Small intestine (tissue), 7 donors: ENCODE measurements at regions not wholly inside any gene's neighbourhood (a gene's known extent, or its start where the extent isn't known, plus 50 kb on each side); places are given as distances from the start of the nearest gene placed in this dataset.
A peak's percentile ranks its signal among the peaks of the same experiment; 100 is the strongest.

Source experiments
- DNase-seq, 2 donors: peaks; one replicate each; pipeline versions ENCODE4 v3.0.0 to v3.0.0-alpha.2; 2013
- FAIRE-seq: peaks from 2 replicates; lab custom pipeline; 2012; peaks lifted over from hg19 to GRCh38; lab: Jason Lieb, UNC
- H3K27ac ChIP-seq, 3 donors: one replicate each; pipeline ENCODE4 v1.5.1; 2013; ENCODE audit warnings: low read length in 2 of 3, mild to moderate bottlenecking in 2 of 3, control low read depth in 1 of 3, inconsistent platforms in 1 of 3, low read depth in 1 of 3, moderate library complexity in 1 of 3
- H3K27me3 ChIP-seq, 3 donors: one replicate each; pipeline ENCODE4 v1.6.1; 2013; ENCODE audit warnings: low read length in 3 of 3, inconsistent platforms in 1 of 3; ENCODE audit not compliant: control insufficient read depth in 3 of 3, insufficient read depth in 3 of 3
- H3K36me3 ChIP-seq, 3 donors: one replicate each; pipeline ENCODE4 v1.6.1; 2013; ENCODE audit warnings: low read length in 3 of 3, inconsistent platforms in 1 of 3, low read depth in 1 of 3, mild to moderate bottlenecking in 1 of 3, moderate library complexity in 1 of 3; ENCODE audit not compliant: control insufficient read depth in 3 of 3, insufficient read depth in 2 of 3
- H3K4me1 ChIP-seq, 3 donors: one replicate each; pipeline ENCODE4 v1.6.1; 2013; ENCODE audit warnings: low read length in 2 of 3, inconsistent platforms in 1 of 3, low read depth in 1 of 3, mild to moderate bottlenecking in 1 of 3, moderate library complexity in 1 of 3; ENCODE audit not compliant: control insufficient read depth in 3 of 3, insufficient read depth in 2 of 3
- H3K4me3 ChIP-seq, 3 donors: one replicate each; pipeline ENCODE4 v1.5.1; 2013; ENCODE audit warnings: low read length in 3 of 3, control low read depth in 1 of 3, inconsistent platforms in 1 of 3, low read depth in 1 of 3, mild to moderate bottlenecking in 1 of 3, moderate library complexity in 1 of 3
- H3K9me3 ChIP-seq, 2 donors: one replicate each; pipeline ENCODE4 v1.6.1; 2013; ENCODE audit warnings: low read depth in 1 of 2, low read length in 1 of 2; ENCODE audit not compliant: control insufficient read depth in 2 of 2, insufficient read depth in 1 of 2
- WGBS, 3 donors: extraction: QIAGEN DNeasy Blood & Tissue Kit; methylation state at CpG; one replicate each; pipeline ENCODE4 v1.1.7; 2013; 5-methylcytosine and 5-hydroxymethylcytosine counted together
- donor health status: healthy with polysubstance abuse.
- donor health status: control.
- donor health status: control.
- donor health status: Bipolar disorder and iron deficiency.
- donor health status: healthy.

GRCh38 chr12:75876832-75877762, 154.5 kb downstream of the PHLDA1 start:
- Histone ChIP-seq H3K36me3 (no peaks in the 10 kb centered on the region), H3K27ac (peak overlapping the region in 1 of 3 donors; percentile 31), H3K27me3 (no peaks in the 10 kb centered on the region), H3K4me1 (peaks cover 5 to 32% (median 10%) of the 10 kb centered on the region in 3 donors), H3K9me3 (no peaks in the 10 kb centered on the region), H3K4me3 (no peak overlapping the region)
- peak in 1 of 2 donors; percentile 29 for DNase-seq
- 29 to 45% (median 34%) methylated on average over 4 of the region's 4 CpGs for WGBS, 3 donors
- FAIRE-seq, result no peak

- WGBS, 3 donors, result 72 to 86% (median 76%) methylated on average over 2 of the region's 2 CpGs
- H3K36me3 ChIP-seq, result no peaks in the 10 kb centered on the region
- no peak overlapping the region for H3K4me3 ChIP-seq
- no peak overlapping the region for H3K27ac ChIP-seq
- DNase-seq, result no peak
- no peaks in the 10 kb centered on the region for H3K27me3 ChIP-seq
- peaks cover 5 to 32% (median 10%) of the 10 kb centered on the region in 3 donors for H3K4me1 ChIP-seq
- FAIRE-seq, result no peak
- no peaks in the 10 kb centered on the region for H3K9me3 ChIP-seq
Observed at GRCh38 chr12:75874441-75874840, 157.1 kb downstream of the PHLDA1 start.

- H3K4me1 ChIP-seq, result peaks cover 5 to 27% (median 10%) of the 10 kb centered on the region in 3 donors
- no peaks in the 10 kb centered on the region for H3K9me3 ChIP-seq
- no peak overlapping the region for H3K4me3 ChIP-seq
- DNase-seq (peak; percentile 70 to 78), FAIRE-seq (no peak)
- H3K36me3 ChIP-seq, result no peaks in the 10 kb centered on the region
- 18 to 64% (median 44%) methylated on average over 2 of the region's 2 CpGs for WGBS, 3 donors
- peak overlapping the region in 1 of 3 donors; percentile 40 for H3K27ac ChIP-seq
- no peaks in the 10 kb centered on the region for H3K27me3 ChIP-seq
Observed at GRCh38 chr12:75872762-75873161, 158.8 kb downstream of the PHLDA1 start.

GRCh38 chr12:75870878-75871277, 160.7 kb downstream of the PHLDA1 start:
- no peaks in the 10 kb centered on the region for H3K9me3 ChIP-seq
- no peaks in the 10 kb centered on the region for H3K27me3 ChIP-seq
- no peak overlapping the region for H3K27ac ChIP-seq
- WGBS, 3 donors, result 74 to 93% (median 82%) methylated on average over 2 of the region's 2 CpGs
- no peak overlapping the region for H3K4me3 ChIP-seq
- peaks cover 2 to 16% (median 6%) of the 10 kb centered on the region in 3 donors for H3K4me1 ChIP-seq
- H3K36me3 ChIP-seq, result no peaks in the 10 kb centered on the region
- no peak for FAIRE-seq
- DNase-seq, result no peak

- FAIRE-seq (no peak), DNase-seq (no peak)
- H3K27ac ChIP-seq, result no peak overlapping the region
- WGBS, 3 donors, result 72 to 80% (median 77%) methylated on average over 3 of the region's 3 CpGs
- H3K4me3 ChIP-seq, result no peak overlapping the region
- H3K4me1 ChIP-seq, result peaks cover 2 to 14% (median 6%) of the 10 kb centered on the region in 3 donors
- no peaks in the 10 kb centered on the region for H3K9me3 ChIP-seq
- H3K36me3 ChIP-seq, result no peaks in the 10 kb centered on the region
- H3K27me3 ChIP-seq, result no peaks in the 10 kb centered on the region
Observed at GRCh38 chr12:75868501-75868900, 163.1 kb downstream of the PHLDA1 start.

- Histone ChIP-seq H3K4me3 (no peak overlapping the region), H3K36me3 (no peaks in the 10 kb centered on the region), H3K4me1 (peaks cover 0 to 4% (median 0%) of the 10 kb centered on the region in 3 donors), H3K27ac (no peak overlapping the region), H3K27me3 (no peaks in the 10 kb centered on the region), H3K9me3 (no peaks in the 10 kb centered on the region)
- no peak for FAIRE-seq
- WGBS, 3 donors, result 91 to 93% (median 93%) methylated on average over 3 of the region's 3 CpGs
- DNase-seq, result no peak
Observed at GRCh38 chr12:75865315-75865714, 166.3 kb downstream of the PHLDA1 start.

GRCh38 chr12:75864161-75864560, 167.4 kb downstream of the PHLDA1 start:
- Histone ChIP-seq H3K27me3 (no peaks in the 10 kb centered on the region), H3K4me3 (no peak overlapping the region), H3K36me3 (no peaks in the 10 kb centered on the region), H3K9me3 (no peaks in the 10 kb centered on the region), H3K27ac (no peak overlapping the region), H3K4me1 (peaks cover 0 to 4% (median 0%) of the 10 kb centered on the region in 3 donors)
- no peak for DNase-seq
- no peak for FAIRE-seq

- no peak for FAIRE-seq
- H3K27ac ChIP-seq, result peak overlapping the region in 2 of 3 donors; percentile 5 to 8
Observed at GRCh38 chr12:75863533-75863932, 168.0 kb downstream of the PHLDA1 start.

More at GRCh38 chr12:75863533-75863932, 168.0 kb downstream of the PHLDA1 start:
- Histone ChIP-seq H3K4me1 (peaks cover 0 to 4% (median 0%) of the 10 kb centered on the region in 3 donors), H3K27me3 (no peaks in the 10 kb centered on the region), H3K4me3 (no peak overlapping the region), H3K36me3 (no peaks in the 10 kb centered on the region), H3K9me3 (no peaks in the 10 kb centered on the region)
- WGBS, 3 donors, result 16 to 65% (median 43%) methylated on average over 7 of the region's 7 CpGs
- DNase-seq, result peak; percentile 50 to 59
